Testis (tissue), 2 donors: ENCODE measurements at regions not wholly inside any gene's neighbourhood (a gene's known extent, or its start where the extent isn't known, plus 50 kb on each side); places are given as distances from the start of the nearest gene placed in this dataset.

Experiments used
- POLR2A ChIP-seq: fragments of 450-650 bp; IDR thresholded peaks from one replicate; pipeline ENCODE4 v1.6.1; 2017; ENCODE audit warnings: antibody characterized with exemption, mild to moderate bottlenecking, moderate library complexity
- TF ChIP-seq, protein P1 (sequence below), 3 experiments: fragments of 450-650 bp in 2 of 3; fragments of 200-600 bp in 1 of 3; sonication (generic) in 1 of 3; IDR thresholded peaks; one replicate each; pipeline ENCODE4 v1.5.1; 2016 to 2019; ENCODE audit warnings: antibody characterized with exemption in 3 of 3, mild to moderate bottlenecking in 2 of 3, moderate library complexity in 1 of 3

DNA sequence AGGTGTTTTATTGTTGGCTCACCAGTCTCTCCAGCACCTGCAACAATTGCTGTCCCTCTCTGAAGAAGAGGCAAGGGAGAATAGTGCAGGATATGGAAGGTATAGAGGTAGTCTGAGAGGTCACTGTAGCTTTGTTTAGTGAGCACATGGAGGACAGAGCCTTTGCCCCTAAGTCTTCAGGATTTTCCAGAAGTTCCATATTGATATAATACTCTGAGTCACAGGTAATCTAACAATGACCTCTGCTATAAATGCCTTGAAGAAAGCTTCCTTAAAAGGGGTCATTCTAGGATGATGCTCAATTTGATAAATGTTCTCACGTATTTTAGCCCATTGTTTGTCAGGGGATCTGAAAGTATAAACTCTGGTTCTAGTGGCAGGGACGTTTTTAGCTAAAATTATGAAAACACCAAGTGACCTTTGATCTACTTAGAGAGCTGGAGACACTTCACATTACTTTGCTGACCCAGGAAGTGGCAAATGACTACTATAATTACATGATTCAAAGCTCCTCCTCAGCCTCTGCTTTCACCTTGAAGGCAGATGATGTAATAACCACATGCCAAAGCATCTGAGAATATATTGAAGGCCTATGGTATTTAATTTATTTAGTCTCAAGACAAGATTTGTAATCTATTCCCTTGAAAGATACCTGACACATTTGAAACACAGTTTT lies 366.9 kb upstream of the NUDT12 start:
- TF ChIP-seq, protein P1, sequence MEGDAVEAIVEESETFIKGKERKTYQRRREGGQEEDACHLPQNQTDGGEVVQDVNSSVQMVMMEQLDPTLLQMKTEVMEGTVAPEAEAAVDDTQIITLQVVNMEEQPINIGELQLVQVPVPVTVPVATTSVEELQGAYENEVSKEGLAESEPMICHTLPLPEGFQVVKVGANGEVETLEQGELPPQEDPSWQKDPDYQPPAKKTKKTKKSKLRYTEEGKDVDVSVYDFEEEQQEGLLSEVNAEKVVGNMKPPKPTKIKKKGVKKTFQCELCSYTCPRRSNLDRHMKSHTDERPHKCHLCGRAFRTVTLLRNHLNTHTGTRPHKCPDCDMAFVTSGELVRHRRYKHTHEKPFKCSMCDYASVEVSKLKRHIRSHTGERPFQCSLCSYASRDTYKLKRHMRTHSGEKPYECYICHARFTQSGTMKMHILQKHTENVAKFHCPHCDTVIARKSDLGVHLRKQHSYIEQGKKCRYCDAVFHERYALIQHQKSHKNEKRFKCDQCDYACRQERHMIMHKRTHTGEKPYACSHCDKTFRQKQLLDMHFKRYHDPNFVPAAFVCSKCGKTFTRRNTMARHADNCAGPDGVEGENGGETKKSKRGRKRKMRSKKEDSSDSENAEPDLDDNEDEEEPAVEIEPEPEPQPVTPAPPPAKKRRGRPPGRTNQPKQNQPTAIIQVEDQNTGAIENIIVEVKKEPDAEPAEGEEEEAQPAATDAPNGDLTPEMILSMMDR (IDR thresholded peaks at IDR 0.05): no peak
- no peak for TF ChIP-seq POLR2A
